Naive thymus-derived CD4-positive, alpha-beta T cell (primary cell): ENCODE measurements at regions not wholly inside any gene's neighbourhood (a gene's known extent, or its start where the extent isn't known, plus 50 kb on each side); places are given as distances from the start of the nearest gene placed in this dataset.

ENCODE experiments used
- ATAC-seq: fragments of 150-1000 bp; cut with Tn5 transposase; 2 replicates; pipeline ENCODE4 v1.10.0; 2021; ENCODE audit warnings: mild to moderate bottlenecking, moderate library complexity
- CTCF ChIA-PET: fragments of 350-600 bp; sonication (Branson Sonifier 250); formaldehyde crosslinking; loops from one replicate; lab custom pipeline; 2021; ENCODE audit warnings: antibody characterized with exemption; lab: Charles Lee
- POLR2A ChIA-PET: fragments of 350-600 bp; sonication (Branson Sonifier 250); formaldehyde crosslinking; loops from one replicate; lab custom pipeline; 2021; ENCODE audit warnings: antibody characterized with exemption, inconsistent platforms; lab: Charles Lee
- DNase-seq, 9 donors: peaks; one replicate each; pipeline versions ENCODE4 v3.0.0 to v3.0.0-alpha.2; 2020 to 2022; ENCODE audit warnings: mixed read lengths in 1 of 9
- H3K27ac ChIP-seq: one replicate; pipeline ENCODE4 v1.7.0; 2013; ENCODE audit warnings: mild to moderate bottlenecking, low read depth, low read length, moderate library complexity
- H3K27me3 ChIP-seq, 2 donors: one replicate each; pipeline ENCODE4 v1.7.0; 2013; ENCODE audit warnings: low read length in 2 of 2, mild to moderate bottlenecking in 2 of 2, moderate library complexity in 2 of 2; ENCODE audit not compliant: control insufficient read depth in 2 of 2, insufficient read depth in 2 of 2
- H3K36me3 ChIP-seq, 3 experiments: 1 replicate in 2 of 3; 2 replicates in 1 of 3; pipeline ENCODE4 v1.7.0; 2013; ENCODE audit warnings: low read length in 3 of 3, mild to moderate bottlenecking in 3 of 3, moderate library complexity in 1 of 3; ENCODE audit not compliant: insufficient read depth in 3 of 3, control insufficient read depth in 2 of 3
- H3K4me1 ChIP-seq, 2 donors: one replicate each; pipeline ENCODE4 v1.7.0; 2013; ENCODE audit warnings: low read length in 2 of 2, mild to moderate bottlenecking in 2 of 2, moderate library complexity in 1 of 2; ENCODE audit not compliant: control insufficient read depth in 2 of 2, insufficient read depth in 2 of 2
- H3K4me3 ChIP-seq: 2 replicates; pipeline ENCODE4 v1.7.0; 2013; ENCODE audit warnings: mild to moderate bottlenecking, low read length
- H3K9me3 ChIP-seq, 3 experiments: 1 replicate in 2 of 3; 2 replicates in 1 of 3; pipeline ENCODE4 v1.7.0; 2013; ENCODE audit warnings: low read length in 3 of 3; ENCODE audit not compliant: control insufficient read depth in 2 of 3
- H3K27ac Mint-ChIP-seq, 9 donors: one replicate each; pipeline ENCODE4 v1.8.0; 2020 to 2022; ENCODE audit warnings: mixed read lengths in 9 of 9, mild to moderate bottlenecking in 8 of 9, moderate library complexity in 5 of 9, inconsistent platforms in 2 of 9
- H3K27me3 Mint-ChIP-seq, 5 donors: one replicate each; pipeline ENCODE4 v1.8.0; 2021 to 2022; ENCODE audit warnings: mixed read lengths in 5 of 5, mild to moderate bottlenecking in 1 of 5
- H3K36me3 Mint-ChIP-seq, 5 donors: one replicate each; pipeline ENCODE4 v1.8.0; 2020 to 2022; ENCODE audit warnings: mixed read lengths in 5 of 5, mild to moderate bottlenecking in 3 of 5, inconsistent platforms in 1 of 5
- H3K4me1 Mint-ChIP-seq, 7 donors: one replicate each; pipeline ENCODE4 v1.8.0; 2020 to 2022; ENCODE audit warnings: mixed read lengths in 7 of 7, mild to moderate bottlenecking in 3 of 7, inconsistent platforms in 1 of 7
- H3K4me3 Mint-ChIP-seq, 10 donors: one replicate each; pipeline ENCODE4 v1.8.0; 2020 to 2022; ENCODE audit warnings: mild to moderate bottlenecking in 10 of 10, mixed read lengths in 10 of 10, moderate library complexity in 6 of 10, inconsistent platforms in 2 of 10
- H3K9me3 Mint-ChIP-seq, 11 donors: one replicate each; pipeline ENCODE4 v1.8.0; 2020 to 2022; ENCODE audit warnings: mixed read lengths in 11 of 11, mild to moderate bottlenecking in 4 of 11, inconsistent platforms in 1 of 11, moderate library complexity in 1 of 11
- intact Hi-C, 2 donors: fragments of 100-400 bp; cut with micrococcal nuclease; formaldehyde crosslinking; loops; one replicate each; pipeline ENCODE4 v1.15.1; 2023

GRCh38 chr17:68749349-68750207 is 148.4 kb upstream of the FAM20A start:
- ChIA-PET POLR2A (no interaction called here), CTCF (no interaction called here)
- H3K4me3 ChIP-seq = no peak overlapping the region
- no peak for DNase-seq
- H3K27ac ChIP-seq = no peak overlapping the region
- no peak for ATAC-seq
- no peaks in the 10 kb centered on the region for H3K9me3 ChIP-seq
- H3K4me3 Mint-ChIP-seq = no peak overlapping the region
- peaks cover 0 to 21% (median 9%) of the 10 kb centered on the region in 5 donors for H3K27me3 Mint-ChIP-seq
- no peak overlapping the region for H3K27ac Mint-ChIP-seq
- intact Hi-C loops = no loop called here
- no peaks in the 10 kb centered on the region for H3K27me3 ChIP-seq
- H3K4me1 Mint-ChIP-seq = no peaks in the 10 kb centered on the region
- no peaks in the 10 kb centered on the region for H3K36me3 ChIP-seq
- no peaks in the 10 kb centered on the region for H3K4me1 ChIP-seq
- H3K36me3 Mint-ChIP-seq = peaks cover 0 to 3% (median 0%) of the 10 kb centered on the region in 5 donors
- H3K9me3 Mint-ChIP-seq = peaks cover 0 to 15% (median 2%) of the 10 kb centered on the region in 11 donors

- H3K4me1 ChIP-seq = no peaks in the 10 kb centered on the region
- intact Hi-C loops = no loop called here
- H3K27me3 ChIP-seq = no peaks in the 10 kb centered on the region
- ATAC-seq (no peak), DNase-seq (no peak)
- no peak overlapping the region for H3K4me3 ChIP-seq
- ChIA-PET POLR2A (no interaction called here), CTCF (no interaction called here)
- Mint-ChIP-seq H3K27ac (no peak overlapping the region), H3K4me3 (no peak overlapping the region), H3K36me3 (peaks cover 0 to 3% (median 0%) of the 10 kb centered on the region in 5 donors), H3K4me1 (no peaks in the 10 kb centered on the region), H3K9me3 (peaks cover 0 to 26% (median 3%) of the 10 kb centered on the region in 11 donors), H3K27me3 (peaks cover 4 to 24% (median 15%) of the 10 kb centered on the region in 5 donors)
- no peaks in the 10 kb centered on the region for H3K36me3 ChIP-seq
- no peak overlapping the region for H3K27ac ChIP-seq
- no peaks in the 10 kb centered on the region for H3K9me3 ChIP-seq
These were observed 147.2 kb upstream of the FAM20A start for GRCh38 chr17:68748381-68748780.

GRCh38 chr17:68740555-68741447 is 139.6 kb upstream of the FAM20A start:
- no peaks in the 10 kb centered on the region for H3K36me3 ChIP-seq
- no peak overlapping the region for H3K4me3 Mint-ChIP-seq
- H3K27ac Mint-ChIP-seq = no peak overlapping the region

GRCh38 chr17:68737761-68738443 is 136.7 kb upstream of the FAM20A start:
- H3K27ac Mint-ChIP-seq = no peak overlapping the region
- H3K36me3 ChIP-seq = no peaks in the 10 kb centered on the region
- no peak overlapping the region for H3K27ac ChIP-seq
- H3K9me3 Mint-ChIP-seq = peaks cover 0 to 10% (median 2%) of the 10 kb centered on the region in 11 donors
- peaks cover 0 to 3% of the 10 kb centered on the region in 2 donors for H3K27me3 ChIP-seq
- no peak for DNase-seq
- no peaks in the 10 kb centered on the region for H3K9me3 ChIP-seq
- ATAC-seq = no peak
- peaks cover 0 to 3% (median 0%) of the 10 kb centered on the region in 5 donors for H3K36me3 Mint-ChIP-seq
- no peak overlapping the region for H3K4me3 Mint-ChIP-seq
- POLR2A ChIA-PET = no interaction called here
- CTCF ChIA-PET = no interaction called here
- no peak overlapping the region for H3K4me3 ChIP-seq
- peaks cover 16 to 31% (median 26%) of the 10 kb centered on the region in 5 donors for H3K27me3 Mint-ChIP-seq
- intact Hi-C loops = no loop called here
- H3K4me1 Mint-ChIP-seq = no peaks in the 10 kb centered on the region
- H3K4me1 ChIP-seq = no peaks in the 10 kb centered on the region

More at GRCh38 chr17:68740555-68741447, 139.6 kb upstream of the FAM20A start:
- Mint-ChIP-seq H3K9me3 (peaks cover 0 to 26% (median 3%) of the 10 kb centered on the region in 11 donors), H3K36me3 (peaks cover 0 to 3% (median 0%) of the 10 kb centered on the region in 5 donors), H3K4me1 (no peaks in the 10 kb centered on the region), H3K27me3 (peaks cover 25 to 43% (median 35%) of the 10 kb centered on the region in 5 donors)
- intact Hi-C loops = no loop called here
- no peak for ATAC-seq
- no peak for DNase-seq
- Histone ChIP-seq H3K27me3 (peaks cover 0 to 3% of the 10 kb centered on the region in 2 donors), H3K4me3 (no peak overlapping the region), H3K27ac (no peak overlapping the region), H3K9me3 (no peaks in the 10 kb centered on the region), H3K4me1 (no peaks in the 10 kb centered on the region)
- ChIA-PET CTCF (no interaction called here), POLR2A (no interaction called here)

- Histone ChIP-seq H3K27ac (no peak overlapping the region), H3K36me3 (no peaks in the 10 kb centered on the region), H3K9me3 (no peaks in the 10 kb centered on the region), H3K4me1 (no peaks in the 10 kb centered on the region), H3K27me3 (peaks cover 0 to 3% of the 10 kb centered on the region in 2 donors), H3K4me3 (no peak overlapping the region)
- no peaks in the 10 kb centered on the region for H3K36me3 Mint-ChIP-seq
- no peaks in the 10 kb centered on the region for H3K4me1 Mint-ChIP-seq
- intact Hi-C loops = no loop called here
- H3K27ac Mint-ChIP-seq = no peak overlapping the region
- H3K27me3 Mint-ChIP-seq = peaks cover 11 to 24% (median 18%) of the 10 kb centered on the region in 5 donors
- no peak overlapping the region for H3K4me3 Mint-ChIP-seq
- peaks cover 0 to 16% (median 0%) of the 10 kb centered on the region in 11 donors for H3K9me3 Mint-ChIP-seq
- CTCF ChIA-PET = no interaction called here
- DNase-seq (no peak), ATAC-seq (no peak)
- POLR2A ChIA-PET = no interaction called here
These were observed 133.8 kb upstream of the FAM20A start for GRCh38 chr17:68734931-68735330.

GRCh38 chr17:68734187-68734900 is 133.2 kb upstream of the FAM20A start:
- no peak overlapping the region for H3K27ac ChIP-seq
- no peaks in the 10 kb centered on the region for H3K4me1 ChIP-seq
- H3K4me3 ChIP-seq = no peak overlapping the region
- no peak overlapping the region for H3K4me3 Mint-ChIP-seq
- peaks cover 0 to 16% (median 0%) of the 10 kb centered on the region in 11 donors for H3K9me3 Mint-ChIP-seq
- ChIA-PET POLR2A (no interaction called here), CTCF (interaction anchor here (0.6 kb wide), 1 partner anchor 87 kb away, joined by 3 read pairs; no protein-coding TSS in a partner anchor)
- H3K27ac Mint-ChIP-seq = no peak overlapping the region
- H3K4me1 Mint-ChIP-seq = no peaks in the 10 kb centered on the region
- DNase-seq (no peak), ATAC-seq (no peak)
- H3K27me3 ChIP-seq = peaks cover 0 to 3% of the 10 kb centered on the region in 2 donors
- no peaks in the 10 kb centered on the region for H3K36me3 ChIP-seq
- H3K27me3 Mint-ChIP-seq = peaks cover 12 to 19% (median 18%) of the 10 kb centered on the region in 5 donors
- intact Hi-C loops = no loop called here
- H3K9me3 ChIP-seq = no peaks in the 10 kb centered on the region
- H3K36me3 Mint-ChIP-seq = no peaks in the 10 kb centered on the region
